ENCODE measurements at regions not wholly inside any gene's neighbourhood (a gene's known extent, or its start where the extent isn't known, plus 50 kb on each side); places are given as distances from the start of the nearest gene placed in this dataset.

GRCh38 chr2:156955701-156956100 is 301.8 kb upstream of the GALNT5 start:
- no peak for TF ChIP-seq EZH2phosphoT487 (IDR thresholded peaks at IDR 0.05; ENCODE audit: insufficient read depth, low read depth)
- TF ChIP-seq EZH2 (IDR thresholded peaks at IDR 0.05; ENCODE audit: insufficient read depth, poor library complexity, severe bottlenecking), result no peak
